GM23338 (cell line): ENCODE measurements at regions not wholly inside any gene's neighbourhood (a gene's known extent, or its start where the extent isn't known, plus 50 kb on each side); places are given as distances from the start of the nearest gene placed in this dataset.

Experiments used
- ATAC-seq: fragments of 200-7000 bp; cut with Tn5 transposase; 3 replicates; pipeline ENCODE4 v1.9.1; 2020
- DNase-seq: peaks from one replicate; pipeline ENCODE4 v3.0.0-alpha.2; 2015; ENCODE audit warnings: low spot score
- H2AFZ ChIP-seq: fragments of 200-600 bp; sonication (generic); 2 replicates; pipeline ENCODE4 v1.8.0; 2016; ENCODE audit warnings: antibody characterized with exemption, mild to moderate bottlenecking, moderate library complexity
- H3F3A ChIP-seq: fragments of 200-600 bp; sonication (generic); replicated peaks from 2 replicates; pipeline ENCODE4 v1.8.0; 2017; ENCODE audit warnings: antibody characterized with exemption, mixed run types, low read depth
- H3K27ac ChIP-seq: fragments of 200-600 bp; sonication (generic); 2 replicates; pipeline ENCODE4 v1.6.1; 2016; ENCODE audit warnings: low read depth
- H3K27me3 ChIP-seq: fragments of 200-600 bp; sonication (generic); 2 replicates; pipeline ENCODE4 v1.8.0; 2016; ENCODE audit warnings: mild to moderate bottlenecking, mixed run types, moderate library complexity; ENCODE audit not compliant: insufficient read depth
- H3K36me3 ChIP-seq: fragments of 200-600 bp; sonication (generic); 2 replicates; pipeline ENCODE4 v1.8.0; 2016; ENCODE audit warnings: mild to moderate bottlenecking; ENCODE audit not compliant: insufficient read depth
- H3K4me1 ChIP-seq: fragments of 200-600 bp; sonication (generic); 2 replicates; pipeline ENCODE4 v1.8.0; 2016; ENCODE audit warnings: mild to moderate bottlenecking, moderate library complexity; ENCODE audit not compliant: insufficient read depth
- H3K4me2 ChIP-seq: fragments of 200-600 bp; sonication (generic); 2 replicates; pipeline ENCODE4 v1.7.1; 2017; ENCODE audit warnings: mixed run types
- H3K4me3 ChIP-seq: fragments of 200-600 bp; sonication (generic); 2 replicates; pipeline ENCODE4 v1.6.1; 2016; ENCODE audit warnings: mixed run types
- H3K79me2 ChIP-seq: fragments of 200-600 bp; sonication (generic); replicated peaks from 2 replicates; pipeline ENCODE4 v1.8.0; 2017; ENCODE audit warnings: mild to moderate bottlenecking; ENCODE audit not compliant: insufficient read depth
- H3K9me2 ChIP-seq: fragments of 200-600 bp; sonication (generic); 2 replicates; pipeline ENCODE4 v1.8.0; 2017; ENCODE audit not compliant: insufficient read depth
- H4K20me1 ChIP-seq: fragments of 200-600 bp; sonication (generic); replicated peaks from 2 replicates; pipeline ENCODE4 v1.8.0; 2017; ENCODE audit warnings: mild to moderate bottlenecking; ENCODE audit not compliant: insufficient read depth
- H3K27ac Mint-ChIP-seq: 2 replicates; pipeline ENCODE4 v1.8.0; 2020; ENCODE audit warnings: inconsistent platforms, mild to moderate bottlenecking, moderate library complexity, mixed read lengths
- H3K27me3 Mint-ChIP-seq: 3 replicates; pipeline ENCODE4 v1.8.0; 2022; ENCODE audit warnings: low read depth, mild to moderate bottlenecking, moderate library complexity, mixed read lengths, inconsistent platforms; ENCODE audit not compliant: insufficient read depth, poor library complexity
- H3K36me3 Mint-ChIP-seq: 3 replicates; pipeline ENCODE4 v1.8.0; 2021; ENCODE audit warnings: low read depth, mild to moderate bottlenecking, inconsistent platforms, moderate library complexity, mixed read lengths
- H3K4me1 Mint-ChIP-seq: 3 replicates; pipeline ENCODE4 v1.8.0; 2020; ENCODE audit warnings: mild to moderate bottlenecking, inconsistent platforms, mixed read lengths
- H3K4me3 Mint-ChIP-seq: 3 replicates; pipeline ENCODE4 v1.8.0; 2021; ENCODE audit warnings: moderate library complexity, mild to moderate bottlenecking, inconsistent platforms, mixed read lengths
- H3K9me3 Mint-ChIP-seq: 3 replicates; pipeline ENCODE4 v1.8.0; 2020; ENCODE audit warnings: moderate library complexity, mild to moderate bottlenecking, inconsistent platforms, mixed read lengths
- CREB1 ChIP-seq: fragments of 250-450 bp; sonication (Bioruptor Pico); IDR thresholded peaks from 2 replicates; pipeline ENCODE4 v1.5.0; 2020; ENCODE audit warnings: low read depth, mild to moderate bottlenecking, moderate library complexity
- POLR2AphosphoS5 ChIP-seq: IDR thresholded peaks from 2 replicates; pipeline ENCODE4 v1.6.1; 2016; ENCODE audit warnings: antibody characterized with exemption, low read depth
- STAT1 ChIP-seq: IDR thresholded peaks from one replicate; pipeline ENCODE4 v1.6.1; 2016; ENCODE audit warnings: antibody characterized with exemption; ENCODE audit not compliant: unreplicated experiment
- ZNF114 ChIP-seq: fragments of 250-450 bp; sonication (Bioruptor Pico); IDR thresholded peaks from 2 replicates; pipeline ENCODE4 v1.5.0; 2020; ENCODE audit warnings: mild to moderate bottlenecking, moderate library complexity
- ZNF331 ChIP-seq: fragments of 250-450 bp; sonication (Bioruptor Pico); IDR thresholded peaks from 2 replicates; pipeline ENCODE4 v1.5.0; 2020; ENCODE audit warnings: low read depth, mild to moderate bottlenecking, moderate library complexity
- ZNF462 ChIP-seq: fragments of 250-450 bp; sonication (Bioruptor Pico); IDR thresholded peaks from 2 replicates; pipeline ENCODE4 v1.5.0; 2020; ENCODE audit warnings: mild to moderate bottlenecking, moderate library complexity

- no peaks in the 10 kb centered on the region for H3K27me3 Mint-ChIP-seq
- H3K4me1 Mint-ChIP-seq = peaks cover 4% of the 10 kb centered on the region
- H3K27ac Mint-ChIP-seq = no peak overlapping the region
Measured at GRCh38 chr6:140321891-140322290, 947.4 kb upstream of the CITED2 start.

More at GRCh38 chr6:140321891-140322290, 947.4 kb upstream of the CITED2 start:
- H3K36me3 ChIP-seq = no peaks in the 10 kb centered on the region; the same call in 1 of the 2 replicates
- no peaks in the 10 kb centered on the region for H3K27me3 ChIP-seq
- H4K20me1 ChIP-seq = no peaks in the 10 kb centered on the region
- TF ChIP-seq ZNF114 (CRISPR knock-in tag) (no peak), ZNF462 (CRISPR knock-in tag) (no peak), STAT1 (no peak), POLR2AphosphoS5 (no peak), CREB1 (CRISPR knock-in tag) (no peak), ZNF331 (CRISPR knock-in tag) (no peak)
- Mint-ChIP-seq H3K36me3 (peaks cover 15% of the 10 kb centered on the region; the same call in 2 of the 3 replicates), H3K9me3 (peaks cover 16% of the 10 kb centered on the region), H3K4me3 (no peak overlapping the region)
- H3K79me2 ChIP-seq = no peaks in the 10 kb centered on the region
- H2AFZ ChIP-seq = no peak overlapping the region
- no peak overlapping the region for H3K4me3 ChIP-seq
- no peak overlapping the region for H3K27ac ChIP-seq
- ATAC-seq (no peak), DNase-seq (no peak)
- H3K9me2 ChIP-seq = 0 out of 2 replicates have a peak, but pooled peaks cover 5% of the 10 kb centered on the region
- peaks cover 9% of the 10 kb centered on the region; the same call in 1 of the 2 replicates for H3K4me1 ChIP-seq
- H3K4me2 ChIP-seq = no peak overlapping the region
- H3F3A ChIP-seq = no peaks in the 10 kb centered on the region
